Mesendoderm (in vitro differentiated cells): ENCODE measurements at regions not wholly inside any gene's neighbourhood (a gene's known extent, or its start where the extent isn't known, plus 50 kb on each side); places are given as distances from the start of the nearest gene placed in this dataset.

ENCODE experiments used
- DNase-seq: peaks from one replicate; pipeline ENCODE4 v3.0.0; 2013
- H2AK5ac ChIP-seq: 2 replicates; pipeline ENCODE4 v1.6.1; 2013; ENCODE audit warnings: low read length, inconsistent platforms
- H2BK120ac ChIP-seq: 2 replicates; pipeline ENCODE4 v1.6.1; 2013; ENCODE audit warnings: low read depth, mild to moderate bottlenecking, low read length, moderate library complexity, mixed read lengths
- H2BK15ac ChIP-seq: replicated peaks from 2 replicates; pipeline ENCODE4 v1.6.1; 2013; ENCODE audit warnings: low read depth, mild to moderate bottlenecking, moderate library complexity
- H2BK5ac ChIP-seq: 2 replicates; pipeline ENCODE4 v1.6.1; 2013; ENCODE audit warnings: low read length, inconsistent platforms
- H3K18ac ChIP-seq: 2 replicates; pipeline ENCODE4 v1.6.1; 2013; ENCODE audit warnings: mild to moderate bottlenecking, low read length, mixed read lengths
- H3K23ac ChIP-seq: one replicate; pipeline ENCODE4 v1.6.1; 2013; ENCODE audit warnings: low read length
- H3K27ac ChIP-seq: 2 replicates; pipeline ENCODE4 v1.5.1; 2013; ENCODE audit warnings: low read depth, mild to moderate bottlenecking, inconsistent platforms, low read length, moderate library complexity
- H3K27me3 ChIP-seq: 2 replicates; pipeline ENCODE4 v1.6.1; 2013; ENCODE audit warnings: low read length, control low read depth, mild to moderate bottlenecking, inconsistent platforms; ENCODE audit not compliant: insufficient read depth, poor library complexity
- H3K36me3 ChIP-seq: 2 replicates; pipeline ENCODE4 v1.6.1; 2013; ENCODE audit warnings: low read length, inconsistent platforms; ENCODE audit not compliant: control insufficient read depth, insufficient read depth
- H3K4ac ChIP-seq: one replicate; pipeline ENCODE4 v1.6.1; 2013; ENCODE audit warnings: low read depth, mild to moderate bottlenecking, low read length, moderate library complexity
- H3K4me1 ChIP-seq: 2 replicates; pipeline ENCODE4 v1.6.1; 2013; ENCODE audit warnings: low read depth, low read length, inconsistent platforms; ENCODE audit not compliant: control insufficient read depth
- H3K4me2 ChIP-seq: 2 replicates; pipeline ENCODE4 v1.6.1; 2013; ENCODE audit warnings: low read length
- H3K4me3 ChIP-seq: 2 replicates; pipeline ENCODE4 v1.5.1; 2013; ENCODE audit warnings: mild to moderate bottlenecking, low read length
- H3K56ac ChIP-seq: one replicate; pipeline ENCODE4 v1.6.1; 2013; ENCODE audit warnings: low read length
- H3K79me1 ChIP-seq: 2 replicates; pipeline ENCODE4 v1.6.1; 2013; ENCODE audit warnings: low read length, inconsistent platforms
- H3K79me2 ChIP-seq: 2 replicates; pipeline ENCODE4 v1.6.1; 2013; ENCODE audit warnings: mild to moderate bottlenecking, low read length; ENCODE audit not compliant: control insufficient read depth, insufficient read depth
- H3K9ac ChIP-seq: 2 replicates; pipeline ENCODE4 v1.6.1; 2013; ENCODE audit warnings: low read length, inconsistent platforms
- H4K5ac ChIP-seq: one replicate; pipeline ENCODE4 v1.6.1; 2013; ENCODE audit warnings: low read length
- H4K8ac ChIP-seq: one replicate; pipeline ENCODE4 v1.6.1; 2013; ENCODE audit warnings: low read depth, mild to moderate bottlenecking, control low read depth, low read length, moderate library complexity
- WGBS: extraction: QIAGEN DNeasy Blood & Tissue Kit; methylation state at CpG from one replicate; pipeline ENCODE4 v1.1.7; 2013; ENCODE audit warnings: low lambda C conversion rate, missing lambda C conversion rate; ENCODE audit not compliant: insufficient coverage; ENCODE audit errors: extremely low coverage; 5-methylcytosine and 5-hydroxymethylcytosine counted together

GRCh38 chr6:134674562-134674961 is 275.3 kb downstream of the ALDH8A1 start:
- WGBS, result no CpG with 5 or more reads among the region's 2 CpGs
- Histone ChIP-seq H3K56ac (no peak overlapping the region), H2BK15ac (no peak overlapping the region), H2BK120ac (no peak overlapping the region), H3K36me3 (no peaks in the 10 kb centered on the region), H3K27ac (no peak overlapping the region), H3K79me1 (no peaks in the 10 kb centered on the region), H3K23ac (no peak overlapping the region), H3K27me3 (no peaks in the 10 kb centered on the region), H3K4ac (no peak overlapping the region), H3K4me2 (no peak overlapping the region), H2BK5ac (no peak overlapping the region), H3K18ac (no peak overlapping the region), H3K9ac (no peak overlapping the region), H2AK5ac (no peak overlapping the region), H4K5ac (no peak overlapping the region), H3K79me2 (no peaks in the 10 kb centered on the region), H4K8ac (no peak overlapping the region), H3K4me3 (no peak overlapping the region), H3K4me1 (no peaks in the 10 kb centered on the region)
- DNase-seq, result no peak

- Histone ChIP-seq H2BK15ac (no peak overlapping the region), H3K36me3 (no peaks in the 10 kb centered on the region), H3K4ac (no peak overlapping the region), H3K9ac (no peak overlapping the region), H3K27ac (no peak overlapping the region), H2BK120ac (no peak overlapping the region), H3K56ac (no peak overlapping the region), H3K18ac (no peak overlapping the region), H4K8ac (no peak overlapping the region), H2AK5ac (no peak overlapping the region), H3K4me2 (no peak overlapping the region), H3K4me1 (no peaks in the 10 kb centered on the region), H3K4me3 (no peak overlapping the region), H3K79me2 (no peaks in the 10 kb centered on the region), H3K79me1 (no peaks in the 10 kb centered on the region), H2BK5ac (no peak overlapping the region), H3K23ac (no peak overlapping the region), H3K27me3 (no peaks in the 10 kb centered on the region), H4K5ac (no peak overlapping the region)
- peak; percentile 8 for DNase-seq
Observed at GRCh38 chr6:134669485-134669884, 280.4 kb downstream of the ALDH8A1 start.

DNA sequence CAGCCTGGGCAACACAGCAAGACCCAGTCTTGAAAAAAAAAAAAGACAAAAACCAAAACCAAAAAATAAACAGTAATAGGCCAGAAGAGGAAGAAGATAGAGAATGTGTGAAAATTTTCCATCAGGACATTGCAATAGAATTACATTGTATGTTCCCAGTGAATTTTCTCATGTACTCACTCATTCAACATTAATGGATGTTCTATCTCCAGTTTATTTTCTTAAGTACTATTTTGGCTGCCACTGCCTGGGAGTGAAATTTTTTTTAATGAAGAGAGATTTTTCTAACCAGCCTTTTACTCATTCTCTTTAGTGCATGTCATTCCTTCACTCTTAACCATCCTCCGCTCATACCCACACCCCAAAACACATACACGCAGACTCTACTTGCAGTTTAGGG is 282.8 kb downstream of the ALDH8A1 start:
- Histone ChIP-seq H3K56ac (no peak overlapping the region), H3K4ac (no peak overlapping the region), H2BK120ac (no peak overlapping the region), H3K27ac (no peak overlapping the region), H3K4me1 (no peaks in the 10 kb centered on the region), H4K5ac (no peak overlapping the region), H3K79me1 (no peaks in the 10 kb centered on the region), H3K4me2 (no peak overlapping the region), H3K36me3 (no peaks in the 10 kb centered on the region), H3K27me3 (no peaks in the 10 kb centered on the region), H3K9ac (no peak overlapping the region), H2AK5ac (no peak overlapping the region), H4K8ac (no peak overlapping the region), H3K18ac (no peak overlapping the region), H3K79me2 (no peaks in the 10 kb centered on the region), H2BK15ac (no peak overlapping the region), H2BK5ac (no peak overlapping the region), H3K23ac (no peak overlapping the region), H3K4me3 (no peak overlapping the region)
- DNase-seq, result no peak
- 100% methylated on average over 2 of the region's 2 CpGs for WGBS

DNA sequence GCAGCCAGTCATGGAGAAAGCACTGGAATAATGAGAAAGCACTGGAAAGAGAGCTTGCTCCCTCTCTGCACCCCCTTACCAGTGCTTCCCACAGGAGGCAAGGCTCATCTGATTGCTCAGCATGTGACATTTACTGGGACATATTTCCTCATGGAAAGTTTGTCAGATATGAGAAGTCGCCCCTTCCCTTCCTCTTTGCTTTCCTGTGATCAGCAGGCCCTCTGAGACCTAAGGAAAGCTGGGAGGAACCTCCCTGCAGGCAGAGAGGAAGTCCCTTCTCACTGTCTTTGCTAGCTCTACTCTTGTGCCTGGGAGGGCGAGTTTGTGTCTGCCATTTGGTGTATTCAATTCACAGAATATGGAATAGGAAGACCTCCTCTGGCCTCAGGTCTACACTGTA is 283.8 kb downstream of the ALDH8A1 start:
- no peaks in the 10 kb centered on the region for H3K79me1 ChIP-seq
- H3K36me3 ChIP-seq, result no peaks in the 10 kb centered on the region
- H3K23ac ChIP-seq, result peak overlapping the region; percentile 15
- no peak overlapping the region for H3K4ac ChIP-seq
- H4K8ac ChIP-seq, result no peak overlapping the region
- H2AK5ac ChIP-seq, result no peak overlapping the region
- DNase-seq, result no peak
- no peaks in the 10 kb centered on the region for H3K27me3 ChIP-seq
- H2BK15ac ChIP-seq, result no peak overlapping the region
- H2BK5ac ChIP-seq, result no peak overlapping the region
- H4K5ac ChIP-seq, result no peak overlapping the region
- H3K9ac ChIP-seq, result no peak overlapping the region
- no peak overlapping the region for H3K56ac ChIP-seq
- no peak overlapping the region for H3K4me2 ChIP-seq
- no CpG with 5 or more reads among the region's 2 CpGs for WGBS
- no peak overlapping the region for H3K4me3 ChIP-seq
- H3K27ac ChIP-seq, result no peak overlapping the region
- H3K18ac ChIP-seq, result no peak overlapping the region
- H3K4me1 ChIP-seq, result no peaks in the 10 kb centered on the region
- H3K79me2 ChIP-seq, result no peaks in the 10 kb centered on the region
- H2BK120ac ChIP-seq, result no peak overlapping the region

DNA sequence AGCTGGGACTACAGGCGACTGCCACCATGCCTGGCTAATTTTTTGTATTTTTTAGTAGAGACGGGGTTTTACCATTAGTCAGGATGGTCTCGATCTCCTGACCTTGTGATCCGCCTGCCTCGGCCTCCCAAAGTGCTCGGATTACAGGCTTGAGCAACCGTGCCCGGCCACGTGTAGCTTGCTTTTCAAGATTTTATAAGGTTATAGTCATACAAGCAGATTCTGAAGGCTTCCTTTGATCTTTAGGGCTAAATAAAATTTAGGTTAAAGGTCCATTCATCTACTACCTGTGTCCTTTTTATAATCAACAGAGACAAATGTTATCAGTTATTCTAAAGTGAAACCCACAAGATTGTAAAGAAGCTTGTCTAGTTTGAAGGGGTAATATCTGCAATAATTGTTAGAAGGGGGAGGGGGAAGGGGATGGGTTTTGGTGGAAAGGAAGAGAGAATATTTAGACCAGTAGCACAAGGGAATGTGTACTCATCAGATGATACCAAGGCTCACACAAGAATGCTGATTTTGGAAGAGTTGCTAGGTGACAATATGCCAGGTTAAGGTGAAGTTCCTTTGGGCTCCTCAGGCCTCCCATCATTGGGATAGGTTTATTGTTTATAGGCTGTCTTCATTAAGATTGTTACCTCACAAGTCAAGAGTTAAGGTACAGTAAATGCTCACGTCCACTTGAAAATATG is 284.7 kb downstream of the ALDH8A1 start:
- Histone ChIP-seq H3K27ac (no peak overlapping the region), H2AK5ac (no peak overlapping the region), H3K18ac (no peak overlapping the region), H3K4me2 (no peak overlapping the region), H4K5ac (no peak overlapping the region), H3K36me3 (no peaks in the 10 kb centered on the region), H3K79me1 (no peaks in the 10 kb centered on the region), H3K23ac (no peak overlapping the region), H3K27me3 (no peaks in the 10 kb centered on the region), H4K8ac (no peak overlapping the region), H3K9ac (no peak overlapping the region), H3K4me3 (no peak overlapping the region), H2BK120ac (no peak overlapping the region), H3K4me1 (no peaks in the 10 kb centered on the region), H3K4ac (no peak overlapping the region), H2BK5ac (no peak overlapping the region), H3K56ac (no peak overlapping the region), H2BK15ac (no peak overlapping the region), H3K79me2 (no peaks in the 10 kb centered on the region)
- WGBS, result no CpG with 5 or more reads among the region's 10 CpGs
- DNase-seq, result no peak
